Osteocyte (in vitro differentiated cells): ENCODE measurements at regions not wholly inside any gene's neighbourhood (a gene's known extent, or its start where the extent isn't known, plus 50 kb on each side); places are given as distances from the start of the nearest gene placed in this dataset.

ENCODE experiments used
- DNase-seq: peaks from one replicate; pipeline ENCODE4 v3.0.0; 2021; ENCODE audit warnings: mixed read lengths; ENCODE audit not compliant: unreplicated experiment; ENCODE audit errors: extremely low spot score
- H3K27ac Mint-ChIP-seq: one replicate; pipeline ENCODE4 v1.8.0; 2021; ENCODE audit warnings: mild to moderate bottlenecking, mixed read lengths; ENCODE audit not compliant: unreplicated experiment
- H3K27me3 Mint-ChIP-seq: one replicate; pipeline ENCODE4 v1.8.0; 2021; ENCODE audit warnings: mixed read lengths; ENCODE audit not compliant: unreplicated experiment
- H3K36me3 Mint-ChIP-seq: one replicate; pipeline ENCODE4 v1.8.0; 2021; ENCODE audit warnings: mixed read lengths; ENCODE audit not compliant: unreplicated experiment
- H3K4me1 Mint-ChIP-seq: one replicate; pipeline ENCODE4 v1.8.0; 2021; ENCODE audit warnings: mixed read lengths; ENCODE audit not compliant: unreplicated experiment
- H3K4me3 Mint-ChIP-seq: one replicate; pipeline ENCODE4 v1.8.0; 2021; ENCODE audit warnings: mild to moderate bottlenecking, moderate library complexity, mixed read lengths; ENCODE audit not compliant: unreplicated experiment
- H3K9me3 Mint-ChIP-seq: one replicate; pipeline ENCODE4 v1.8.0; 2021; ENCODE audit warnings: mixed read lengths; ENCODE audit not compliant: unreplicated experiment
- TF ChIP-seq, protein P1 (sequence below): fragments of 200-600 bp; sonication (generic); IDR thresholded peaks from 2 replicates; pipeline ENCODE4 v1.5.0; 2021; ENCODE audit warnings: antibody characterized with exemption, mild to moderate bottlenecking, moderate library complexity

DNA sequence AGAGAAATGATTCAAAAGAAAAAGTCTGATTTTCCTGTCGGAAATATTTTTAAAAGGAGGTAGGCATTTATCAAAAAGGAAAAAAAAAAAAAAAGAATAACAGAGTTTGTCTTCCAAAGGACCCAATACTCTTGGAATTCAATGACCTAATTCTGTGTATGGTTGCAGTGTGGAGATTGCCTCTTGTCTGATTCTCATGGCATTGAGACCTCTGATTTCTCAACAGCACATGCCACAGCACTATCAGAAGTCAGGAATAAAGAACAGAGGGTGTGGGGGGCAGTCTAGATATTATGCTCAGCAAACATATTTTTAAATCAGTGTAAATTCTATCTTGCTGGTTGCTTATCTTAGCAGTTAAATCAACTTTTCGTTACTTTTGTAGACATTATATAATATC, 81.3 kb upstream of the SOX9 start:
- no peak for DNase-seq
- TF ChIP-seq, protein P1, sequence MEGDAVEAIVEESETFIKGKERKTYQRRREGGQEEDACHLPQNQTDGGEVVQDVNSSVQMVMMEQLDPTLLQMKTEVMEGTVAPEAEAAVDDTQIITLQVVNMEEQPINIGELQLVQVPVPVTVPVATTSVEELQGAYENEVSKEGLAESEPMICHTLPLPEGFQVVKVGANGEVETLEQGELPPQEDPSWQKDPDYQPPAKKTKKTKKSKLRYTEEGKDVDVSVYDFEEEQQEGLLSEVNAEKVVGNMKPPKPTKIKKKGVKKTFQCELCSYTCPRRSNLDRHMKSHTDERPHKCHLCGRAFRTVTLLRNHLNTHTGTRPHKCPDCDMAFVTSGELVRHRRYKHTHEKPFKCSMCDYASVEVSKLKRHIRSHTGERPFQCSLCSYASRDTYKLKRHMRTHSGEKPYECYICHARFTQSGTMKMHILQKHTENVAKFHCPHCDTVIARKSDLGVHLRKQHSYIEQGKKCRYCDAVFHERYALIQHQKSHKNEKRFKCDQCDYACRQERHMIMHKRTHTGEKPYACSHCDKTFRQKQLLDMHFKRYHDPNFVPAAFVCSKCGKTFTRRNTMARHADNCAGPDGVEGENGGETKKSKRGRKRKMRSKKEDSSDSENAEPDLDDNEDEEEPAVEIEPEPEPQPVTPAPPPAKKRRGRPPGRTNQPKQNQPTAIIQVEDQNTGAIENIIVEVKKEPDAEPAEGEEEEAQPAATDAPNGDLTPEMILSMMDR, result no peak
- Mint-ChIP-seq H3K27ac (no peak overlapping the region), H3K4me1 (no peaks in the 10 kb centered on the region), H3K9me3 (no peaks in the 10 kb centered on the region), H3K27me3 (peaks cover 41% of the 10 kb centered on the region), H3K36me3 (no peaks in the 10 kb centered on the region), H3K4me3 (no peak overlapping the region)

DNA sequence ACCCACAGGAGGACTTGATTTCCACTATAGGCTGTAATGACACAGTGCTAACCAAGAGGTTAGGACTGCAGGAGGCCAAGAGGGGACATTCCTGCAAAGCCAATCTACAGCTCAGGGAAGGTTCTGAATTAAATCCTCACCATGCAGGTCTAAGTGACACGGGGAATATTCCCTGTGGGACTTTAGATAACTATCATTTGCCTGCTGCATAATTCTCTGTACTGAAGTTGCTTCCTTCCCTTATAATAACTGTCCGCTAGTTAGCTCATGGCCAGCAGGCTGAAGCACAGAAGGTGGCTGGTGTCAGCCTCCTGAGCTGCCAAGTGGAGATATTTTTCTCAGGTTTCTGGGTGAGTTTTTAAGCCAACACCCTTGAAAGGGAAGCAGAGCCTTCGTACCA, 74.6 kb upstream of the SOX9 start:
- H3K9me3 Mint-ChIP-seq, result peaks cover 4% of the 10 kb centered on the region
- H3K4me3 Mint-ChIP-seq, result no peak overlapping the region
- H3K36me3 Mint-ChIP-seq, result no peaks in the 10 kb centered on the region
- no peak for DNase-seq
- peaks cover 24% of the 10 kb centered on the region for H3K27me3 Mint-ChIP-seq
- TF ChIP-seq, protein P1, result no peak
- peaks cover 2% of the 10 kb centered on the region for H3K4me1 Mint-ChIP-seq
- H3K27ac Mint-ChIP-seq, result no peak overlapping the region

DNA sequence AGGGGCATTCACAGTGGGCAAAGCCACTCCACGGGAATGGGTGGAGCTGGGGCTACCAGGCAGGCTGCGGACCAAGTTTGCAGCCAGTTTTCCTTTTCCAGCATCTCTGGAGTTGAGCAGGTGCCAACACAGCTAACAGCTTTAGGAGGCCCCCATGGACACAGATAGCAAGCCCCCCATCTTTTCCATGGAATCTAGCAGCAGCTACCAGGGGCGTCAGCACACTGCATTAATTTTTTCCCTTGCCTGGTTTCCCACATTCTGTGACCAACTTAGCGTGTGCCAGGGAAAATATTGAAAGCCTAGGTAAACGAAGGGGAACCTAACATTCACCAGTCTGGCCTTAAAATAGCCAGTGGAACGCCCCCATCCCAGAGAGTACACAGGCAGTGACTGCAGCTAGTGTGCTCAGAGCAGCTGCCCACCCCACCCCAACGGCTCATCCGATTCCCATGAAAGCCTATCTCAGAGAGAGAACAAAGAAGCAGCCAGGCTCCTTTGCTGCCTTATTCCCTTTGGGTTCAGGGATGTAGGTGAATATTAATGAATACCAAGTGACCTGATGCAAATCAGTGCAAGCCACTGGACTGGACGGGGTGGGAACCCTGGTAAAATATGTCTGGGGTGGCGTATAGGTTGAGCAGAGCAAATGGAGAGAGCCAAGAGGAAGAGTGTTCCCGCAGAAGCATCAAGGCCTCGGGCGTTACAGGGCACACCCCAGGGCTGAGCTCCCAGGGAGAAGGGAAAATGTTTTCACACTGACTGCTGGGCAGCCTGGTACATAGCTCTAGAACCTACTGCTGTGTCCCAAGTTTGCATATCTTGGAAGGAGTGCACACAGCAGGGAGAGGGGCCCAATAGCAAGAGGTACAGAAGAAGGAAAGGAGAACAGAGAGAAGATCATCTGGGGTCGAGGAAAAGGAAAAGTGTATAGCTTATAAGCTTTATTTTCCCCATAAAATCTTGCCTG, 73.9 kb upstream of the SOX9 start:
- Mint-ChIP-seq H3K36me3 (no peaks in the 10 kb centered on the region), H3K4me3 (no peak overlapping the region), H3K27ac (no peak overlapping the region), H3K9me3 (peaks cover 4% of the 10 kb centered on the region), H3K4me1 (peaks cover 2% of the 10 kb centered on the region), H3K27me3 (peaks cover 19% of the 10 kb centered on the region)
- TF ChIP-seq, protein P1, result no peak
- DNase-seq, result no peak

DNA sequence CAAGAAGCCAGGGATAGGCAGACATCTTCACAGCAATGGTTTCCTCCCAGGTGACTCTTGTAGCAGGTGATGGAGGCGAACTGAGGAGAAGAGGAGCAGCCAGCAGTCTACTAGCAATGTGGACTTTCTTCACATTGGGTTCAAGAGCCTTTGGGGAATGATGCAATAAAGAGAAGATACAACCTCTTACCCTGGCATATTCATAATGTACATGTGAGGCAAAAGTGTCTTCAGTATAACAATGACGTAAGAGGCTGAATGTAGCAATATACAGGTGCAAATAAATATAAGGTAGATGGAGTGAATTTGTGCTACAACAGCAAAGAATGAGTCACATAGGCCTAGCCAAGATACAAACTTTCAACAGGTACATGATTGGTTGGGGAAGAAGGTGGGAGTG, 70.9 kb upstream of the SOX9 start:
- Mint-ChIP-seq H3K36me3 (no peaks in the 10 kb centered on the region), H3K4me3 (no peak overlapping the region), H3K27ac (no peak overlapping the region), H3K9me3 (peaks cover 4% of the 10 kb centered on the region), H3K4me1 (peaks cover 2% of the 10 kb centered on the region), H3K27me3 (peaks cover 24% of the 10 kb centered on the region)
- no peak for DNase-seq
- TF ChIP-seq, protein P1, result no peak

DNA sequence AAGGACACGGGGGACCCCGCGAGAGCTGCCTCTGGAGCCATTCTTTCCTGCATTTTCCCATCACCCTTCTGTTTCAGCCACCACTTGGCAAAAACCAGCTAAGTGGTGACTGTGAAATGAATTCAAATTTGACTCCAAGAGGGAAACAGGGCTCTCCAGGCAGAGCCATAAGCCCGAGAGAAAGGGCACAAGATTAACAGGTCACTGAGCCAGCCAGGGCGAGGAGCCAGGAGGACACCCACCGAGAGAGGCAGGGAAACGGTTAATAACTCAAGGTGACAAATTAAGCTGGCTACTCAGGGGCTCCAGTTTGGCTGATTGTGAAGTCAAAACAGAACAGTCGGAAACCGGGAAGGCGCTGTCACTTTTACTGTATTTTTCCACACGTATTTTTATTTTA, 67.8 kb upstream of the SOX9 start:
- Mint-ChIP-seq H3K27me3 (peaks cover 31% of the 10 kb centered on the region), H3K4me1 (no peaks in the 10 kb centered on the region), H3K36me3 (no peaks in the 10 kb centered on the region), H3K9me3 (peaks cover 4% of the 10 kb centered on the region), H3K27ac (no peak overlapping the region), H3K4me3 (no peak overlapping the region)
- DNase-seq, result no peak
- TF ChIP-seq, protein P1, result no peak
